Pancreas (tissue), 10 donors: ENCODE measurements at regions not wholly inside any gene's neighbourhood (a gene's known extent, or its start where the extent isn't known, plus 50 kb on each side); places are given as distances from the start of the nearest gene placed in this dataset.
"Not testable (repeated sequence)": the region's sequence is repeated elsewhere in the genome, so short reads cannot be mapped to it uniquely, and the experiment has no call there.

Source experiments
- ATAC-seq, 4 donors: fragments of 200-7000 bp; cut with Tn5 transposase; one replicate each; pipeline versions ENCODE4 v1.8.0 to v1.9.1; 2020; ENCODE audit warnings: mild to moderate bottlenecking in 4 of 4, moderate library complexity in 4 of 4
- DNase-seq, 6 donors: peaks; one replicate each; pipeline ENCODE4 v3.0.0-alpha.2; 2020
- FAIRE-seq: peaks from 2 replicates; lab custom pipeline; 2012; peaks lifted over from hg19 to GRCh38; lab: Jason Lieb, UNC
- H3K27ac ChIP-seq, 4 donors: fragments of 200-600 bp; sonication (generic); 1 replicate in 3 of 4; 2 replicates in 1 of 4; pipeline versions ENCODE4 v1.5.0 to v1.8.0; 2020
- H3K27me3 ChIP-seq, 4 donors: fragments of 200-600 bp; one replicate each; pipeline ENCODE4 v1.8.0; 2021
- H3K36me3 ChIP-seq, 3 donors: fragments of 200-600 bp; sonication (generic) in 1 of 3; one replicate each; pipeline versions ENCODE4 v1.5.0 to v1.8.0; 2020 to 2021
- H3K4me1 ChIP-seq, 3 donors: fragments of 200-600 bp; one replicate each; pipeline ENCODE4 v1.8.0; 2021
- H3K4me3 ChIP-seq, 4 donors: fragments of 200-600 bp; sonication (generic) in 2 of 4; one replicate each; pipeline versions ENCODE4 v1.5.0 to v1.8.0; 2020 to 2021
- H3K9me3 ChIP-seq, 4 donors: fragments of 200-600 bp; one replicate each; pipeline ENCODE4 v1.8.0; 2021
- CTCF ChIP-seq, 4 donors: fragments of 200-600 bp; sonication (generic) in 3 of 4; IDR thresholded peaks; one replicate each; pipeline versions ENCODE4 v1.5.0 to v1.8.0; 2021; ENCODE audit warnings: antibody characterized with exemption in 4 of 4
- WGBS, 2 donors: extraction: QIAGEN DNeasy Blood & Tissue Kit; methylation state at CpG; one replicate each; pipeline ENCODE4 v1.1.7; 2013; 5-methylcytosine and 5-hydroxymethylcytosine counted together
- intact Hi-C, 3 donors: fragments of 100-400 bp; cut with DNase I; formaldehyde crosslinking; loops; one replicate each; pipeline versions ENCODE4 v1.11.1 to v1.14.2; 2022
- donor health status: healthy with polysubstance abuse.
- donor health status: DM: no; HTN: no; CAD: no; lungs with moderate emphysema.
- donor health status: DM: no; HTN: no; CAD: no.
- donor health status: control.
- donor health status: control.
- donor health status: Bipolar disorder and iron deficiency.
- donor health status: DM: yes; HTN: yes; CAD: no.
- donor health status: DM: no; HTN: no; CAD: no.
- donor health status: DM: no; HTN: no; CAD: no.
- donor health status: DM: yes; HTN: yes; CAD: no.

- DNase-seq = no peak
- Histone ChIP-seq H3K36me3 (no peaks in the 10 kb centered on the region), H3K27me3 (no peaks in the 10 kb centered on the region), H3K4me1 (no peaks in the 10 kb centered on the region), H3K9me3 (no peaks in the 10 kb centered on the region), H3K4me3 (no peak overlapping the region), H3K27ac (no peak overlapping the region)
- ATAC-seq = no peak
- intact Hi-C loops = no loop called here
- 32 to 49% methylated on average over 3 of the region's 3 CpGs for WGBS, 2 donors
- no peak for FAIRE-seq
- no peak for TF ChIP-seq CTCF (IDR thresholded peaks at IDR 0.05)
Observed at GRCh38 chr4:116110713-116111112, 974.7 kb downstream of the TRAM1L1 start.

GRCh38 chr4:116108606-116109005 is 976.8 kb downstream of the TRAM1L1 start:
- DNase-seq = no peak
- H3K36me3 ChIP-seq = no peaks in the 10 kb centered on the region
- H3K27me3 ChIP-seq = no peaks in the 10 kb centered on the region
- no peak overlapping the region for H3K4me3 ChIP-seq
- 60 to 72% methylated on average over 8 of the region's 8 CpGs for WGBS, 2 donors
- intact Hi-C loops = no loop called here
- H3K9me3 ChIP-seq = no peaks in the 10 kb centered on the region
- FAIRE-seq = no peak
- no peak overlapping the region for H3K27ac ChIP-seq
- ATAC-seq = no peak
- H3K4me1 ChIP-seq = no peaks in the 10 kb centered on the region
- TF ChIP-seq CTCF (IDR thresholded peaks at IDR 0.05) = no peak

DNA sequence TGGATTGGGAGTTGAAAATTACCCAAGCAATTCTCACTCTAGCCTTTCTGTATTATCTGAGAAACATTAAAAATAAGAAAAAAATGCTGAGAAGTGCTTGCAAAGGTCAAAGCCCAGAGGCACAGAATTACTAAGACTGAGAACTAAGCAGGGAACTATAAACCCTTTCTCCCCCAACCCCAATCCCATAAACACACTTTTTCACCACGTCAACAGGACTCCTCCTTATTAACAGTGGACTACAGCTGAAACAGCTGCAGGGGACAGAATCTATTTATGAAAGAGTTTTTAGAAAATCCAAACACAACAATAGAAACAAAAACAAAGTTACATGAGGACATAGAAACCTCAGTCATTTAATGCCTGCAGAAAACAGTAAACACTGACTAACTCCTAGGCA is 984.1 kb downstream of the TRAM1L1 start:
- intact Hi-C loops = no loop called here
- WGBS, 2 donors = 31 to 53% methylated on average over 1 of the region's 1 CpG

GRCh38 chr4:116099596-116099995 is 985.8 kb downstream of the TRAM1L1 start:
- DNase-seq (no peak), FAIRE-seq (no peak), ATAC-seq (no peak)
- no peak for TF ChIP-seq CTCF (IDR thresholded peaks at IDR 0.05)
- no peaks in the 10 kb centered on the region for H3K36me3 ChIP-seq
- no peaks in the 10 kb centered on the region for H3K27me3 ChIP-seq
- intact Hi-C loops = no loop called here
- H3K4me3 ChIP-seq = no peak overlapping the region
- no peaks in the 10 kb centered on the region for H3K4me1 ChIP-seq
- H3K9me3 ChIP-seq = no peaks in the 10 kb centered on the region
- no peak overlapping the region for H3K27ac ChIP-seq

More for the DNA sequence above, 984.1 kb downstream of the TRAM1L1 start:
- no peak overlapping the region for H3K4me3 ChIP-seq
- FAIRE-seq (no peak), ATAC-seq (no peak), DNase-seq (no peak)
- H3K27me3 ChIP-seq = no peaks in the 10 kb centered on the region
- no peaks in the 10 kb centered on the region for H3K36me3 ChIP-seq
- no peak for TF ChIP-seq CTCF (IDR thresholded peaks at IDR 0.05)
- no peak overlapping the region for H3K27ac ChIP-seq
- H3K9me3 ChIP-seq = no peaks in the 10 kb centered on the region
- no peaks in the 10 kb centered on the region for H3K4me1 ChIP-seq

GRCh38 chr4:116097353-116097752 is 983.9 kb upstream of the NDST4 start:
- FAIRE-seq, H3K9me3 ChIP-seq: not testable (repeated sequence)
- WGBS, 2 donors = 86 to 89% methylated on average over 3 of the region's 3 CpGs

GRCh38 chr4:116092961-116093360 is 979.5 kb upstream of the NDST4 start:
- ATAC-seq (no peak), FAIRE-seq (no peak), DNase-seq (no peak)
- Histone ChIP-seq H3K4me3 (no peak overlapping the region), H3K27ac (no peak overlapping the region), H3K36me3 (no peaks in the 10 kb centered on the region), H3K9me3 (no peaks in the 10 kb centered on the region), H3K4me1 (no peaks in the 10 kb centered on the region), H3K27me3 (no peaks in the 10 kb centered on the region)
- no peak for TF ChIP-seq CTCF (IDR thresholded peaks at IDR 0.05)
- intact Hi-C loops = no loop called here
- WGBS, 2 donors = 40 to 44% methylated on average over 3 of the region's 3 CpGs

More at GRCh38 chr4:116097353-116097752, 983.9 kb upstream of the NDST4 start:
- H3K4me1 ChIP-seq, H3K4me3 ChIP-seq, intact Hi-C loops, DNase-seq, ATAC-seq, H3K27me3 ChIP-seq, H3K36me3 ChIP-seq, H3K27ac ChIP-seq: not testable (repeated sequence)
